IMR-90 (cell line): ENCODE measurements at regions not wholly inside any gene's neighbourhood (a gene's known extent, or its start where the extent isn't known, plus 50 kb on each side); places are given as distances from the start of the nearest gene placed in this dataset.

Experiments used
- ATAC-seq: fragments of 200-7000 bp; cut with Tn5 transposase; 2 replicates; pipeline ENCODE4 v1.9.1; 2020; ENCODE audit warnings: low read depth, mild to moderate bottlenecking, moderate library complexity
- BruUV-seq: library from RNA; stranded (reverse); fragments of 400-500 nt; replicated peaks from 2 replicates; lab custom pipeline; 2021; lab: Mats Ljungman, UMichigan
- CTCF ChIA-PET: fragments of 300-600 bp; formaldehyde crosslinking; extraction: SDS; loops from one replicate; lab custom pipeline; 2021; ENCODE audit warnings: antibody characterized with exemption; lab: Yijun Ruan, JAX
- POLR2A ChIA-PET: fragments of 300-600 bp; sonication (Branson Sonifier 250); formaldehyde crosslinking; loops from one replicate; lab custom pipeline; 2022; ENCODE audit warnings: antibody characterized with exemption; ENCODE audit not compliant: unreplicated experiment; lab: Charles Lee
- DNase-seq: peaks from one replicate; pipeline ENCODE4 v3.0.0; 2013
- H2AFZ ChIP-seq: replicated peaks from 2 replicates; pipeline ENCODE3; 2013; ENCODE audit warnings: low read length, mild to moderate bottlenecking; ENCODE audit not compliant: poor library complexity
- H2AK5ac ChIP-seq: 2 replicates; pipeline ENCODE4 v1.6.1; 2013; ENCODE audit warnings: low read depth, low read length, inconsistent platforms
- H2AK9ac ChIP-seq: replicated peaks from 2 replicates; pipeline ENCODE3; 2013; ENCODE audit warnings: mild to moderate bottlenecking, low read depth, low read length, moderate library complexity; ENCODE audit not compliant: poor library complexity
- H2BK120ac ChIP-seq: 2 replicates; pipeline ENCODE4 v1.6.1; 2013; ENCODE audit warnings: low read depth, low read length, inconsistent platforms
- H2BK15ac ChIP-seq: 3 replicates; pipeline ENCODE4 v1.6.1; 2013; ENCODE audit warnings: low read depth, low read length, inconsistent platforms
- H2BK20ac ChIP-seq: 2 replicates; pipeline ENCODE4 v1.6.1; 2013; ENCODE audit warnings: low read depth, mild to moderate bottlenecking, inconsistent platforms, low read length, moderate library complexity
- H2BK5ac ChIP-seq: 2 replicates; pipeline ENCODE4 v1.6.1; 2013; ENCODE audit warnings: mild to moderate bottlenecking, low read depth, low read length, inconsistent platforms; ENCODE audit not compliant: poor library complexity, severe bottlenecking
- H3K14ac ChIP-seq: replicated peaks from 2 replicates; pipeline ENCODE4 v1.6.1; 2013; ENCODE audit warnings: low read depth, low read length, inconsistent platforms
- H3K18ac ChIP-seq: 2 replicates; pipeline ENCODE4 v1.6.1; 2013; ENCODE audit warnings: low read depth, low read length, control low read depth
- H3K23ac ChIP-seq: 2 replicates; pipeline ENCODE4 v1.6.1; 2013; ENCODE audit warnings: low read depth, low read length, inconsistent platforms
- H3K27ac ChIP-seq: 2 replicates; pipeline ENCODE4 v1.5.1; 2013; ENCODE audit warnings: mild to moderate bottlenecking, control low read depth, low read length; ENCODE audit not compliant: insufficient read depth
- H3K27me3 ChIP-seq: 2 replicates; pipeline ENCODE4 v1.6.1; 2013; ENCODE audit warnings: low read length; ENCODE audit not compliant: control insufficient read depth, insufficient read depth
- H3K36me3 ChIP-seq: 2 replicates; pipeline ENCODE4 v1.6.1; 2013; ENCODE audit warnings: low read length, mixed read lengths; ENCODE audit not compliant: control insufficient read depth, insufficient read depth
- H3K4ac ChIP-seq: 2 replicates; pipeline ENCODE4 v1.6.1; 2013; ENCODE audit warnings: low read depth, low read length, inconsistent platforms
- H3K4me1 ChIP-seq: 2 replicates; pipeline ENCODE4 v1.6.1; 2013; ENCODE audit warnings: low read length, mixed read lengths; ENCODE audit not compliant: control insufficient read depth, insufficient read depth
- H3K4me2 ChIP-seq: 2 replicates; pipeline ENCODE4 v1.6.1; 2013; ENCODE audit warnings: low read depth, mild to moderate bottlenecking, control low read depth, low read length, moderate library complexity
- H3K4me3 ChIP-seq: 2 replicates; pipeline ENCODE4 v1.5.1; 2013; ENCODE audit warnings: low read depth, mild to moderate bottlenecking, control low read depth, low read length, moderate library complexity; ENCODE audit not compliant: insufficient read depth
- H3K56ac ChIP-seq: 2 replicates; pipeline ENCODE4 v1.6.1; 2013; ENCODE audit warnings: low read length, inconsistent platforms; ENCODE audit not compliant: insufficient read depth; ENCODE audit errors: extremely low read depth
- H3K79me1 ChIP-seq, 2 experiments: 2 replicates each; pipeline ENCODE4 v1.6.1; 2013; ENCODE audit warnings: low read length in 2 of 2, inconsistent platforms in 1 of 2, low read depth in 1 of 2
- H3K9ac ChIP-seq: 2 replicates; pipeline ENCODE4 v1.6.1; 2013; ENCODE audit warnings: low read depth, low read length, control low read depth
- H3K9me1 ChIP-seq: 2 replicates; pipeline ENCODE4 v1.6.1; 2013; ENCODE audit warnings: low read length, inconsistent platforms; ENCODE audit not compliant: insufficient read depth
- H3K9me3 ChIP-seq: 2 replicates; pipeline ENCODE4 v1.6.1; 2013; ENCODE audit warnings: low read length; ENCODE audit not compliant: control insufficient read depth, insufficient read depth
- H4K20me1 ChIP-seq: 2 replicates; pipeline ENCODE4 v1.6.1; 2013; ENCODE audit warnings: low read length, inconsistent platforms; ENCODE audit not compliant: insufficient read depth
- H4K5ac ChIP-seq: 2 replicates; pipeline ENCODE4 v1.6.1; 2013; ENCODE audit warnings: mild to moderate bottlenecking, low read depth, low read length, control low read depth
- H4K8ac ChIP-seq, 2 experiments: 2 replicates each; pipeline ENCODE4 v1.6.1; 2013; ENCODE audit warnings: low read depth in 2 of 2, low read length in 2 of 2, control low read depth in 1 of 2, inconsistent platforms in 1 of 2
- H4K91ac ChIP-seq: 2 replicates; pipeline ENCODE4 v1.6.1; 2013; ENCODE audit warnings: low read depth, low read length, inconsistent platforms; ENCODE audit not compliant: insufficient read depth
- BHLHE40 ChIP-seq: fragments of 150-350 bp; IDR thresholded peaks from 2 replicates; pipeline ENCODE4 v1.6.1; 2016; ENCODE audit warnings: mild to moderate bottlenecking, low read depth, low read length
- CEBPB ChIP-seq: IDR thresholded peaks from 2 replicates; pipeline ENCODE4 v1.6.1; 2012; ENCODE audit warnings: low read depth, low read length, improper control_type of control experiment
- CHD1 ChIP-seq: IDR thresholded peaks from 2 replicates; pipeline ENCODE4 v1.6.1; 2012; ENCODE audit warnings: low read depth, low read length, improper control_type of control experiment
- FOS ChIP-seq: fragments of 150-350 bp; IDR thresholded peaks from 2 replicates; pipeline ENCODE4 v1.6.1; 2016; ENCODE audit warnings: low read depth, low read length
- MAFK ChIP-seq: IDR thresholded peaks from 2 replicates; pipeline ENCODE4 v1.6.1; 2012; ENCODE audit warnings: low read depth, low read length, improper control_type of control experiment
- MAZ ChIP-seq: IDR thresholded peaks from 2 replicates; pipeline ENCODE4 v1.6.1; 2012; ENCODE audit warnings: low read depth, mild to moderate bottlenecking, low read length, improper control_type of control experiment, moderate library complexity, borderline replicate concordance
- MXI1 ChIP-seq: IDR thresholded peaks from 2 replicates; pipeline ENCODE4 v1.6.1; 2012; ENCODE audit warnings: low read depth, mild to moderate bottlenecking, low read length, moderate library complexity, borderline replicate concordance
- NFE2L2 ChIP-seq: fragments of 150-350 bp; IDR thresholded peaks from 2 replicates; pipeline ENCODE4 v1.6.1; 2016; ENCODE audit warnings: low read depth, mild to moderate bottlenecking, low read length
- POLR2A ChIP-seq: IDR thresholded peaks from 2 replicates; pipeline ENCODE4 v1.6.1; 2012; ENCODE audit warnings: mild to moderate bottlenecking, low read depth, low read length
- RAD21 ChIP-seq: IDR thresholded peaks from 2 replicates; pipeline ENCODE4 v1.6.1; 2012; ENCODE audit warnings: low read length, improper control_type of control experiment
- RCOR1 ChIP-seq: IDR thresholded peaks from 2 replicates; pipeline ENCODE4 v1.6.1; 2012; ENCODE audit warnings: mild to moderate bottlenecking, low read length, improper control_type of control experiment; ENCODE audit not compliant: insufficient replicate concordance
- RFX5 ChIP-seq: IDR thresholded peaks from 2 replicates; pipeline ENCODE4 v1.8.0; 2012; ENCODE audit warnings: low read depth, mild to moderate bottlenecking, low read length, moderate library complexity
- SMC3 ChIP-seq: fragments of 150-350 bp; IDR thresholded peaks from 2 replicates; pipeline ENCODE4 v1.6.1; 2016; ENCODE audit warnings: low read depth, mild to moderate bottlenecking, antibody characterized with exemption, low read length, moderate library complexity
- WGBS, 2 experiments: methylation state at CpG; one replicate each; pipeline versions ENCODE4 v1.1.5 to v1.1.7; 2013; ENCODE audit warnings: missing lambda C conversion rate in 2 of 2; ENCODE audit not compliant: insufficient read length in 1 of 2; ENCODE audit errors: extremely low coverage in 2 of 2; 5-methylcytosine and 5-hydroxymethylcytosine counted together
- dilution Hi-C: fragments of 300-500 bp; cut with HindIII; formaldehyde crosslinking; loops from one replicate; pipeline ENCODE4 v1.14.3; 2018; ENCODE audit warnings: low sequenced_read_pairs; ENCODE audit not compliant: unreplicated experiment
- in situ Hi-C: fragments of 300-500 bp; cut with MboI; formaldehyde crosslinking; loops from 3 replicates; pipeline ENCODE4 v1.14.3; 2019; ENCODE audit warnings: low sequenced_read_pairs, inconsistent platforms, mixed read lengths
- intact Hi-C: fragments of 100-400 bp; cut with micrococcal nuclease; formaldehyde crosslinking; loops from 2 replicates; pipeline ENCODE4 v1.10.0; 2022
- TF ChIP-seq, protein P1 (sequence below): fragments of 150-350 bp; IDR thresholded peaks from 2 replicates; pipeline ENCODE4 v1.6.1; 2017; ENCODE audit warnings: mild to moderate bottlenecking, antibody characterized with exemption, low read length, low read depth
- TF ChIP-seq, protein P2 (sequence below): conservative IDR thresholded peaks from 2 replicates; pipeline ENCODE4 v1.5.1; 2012; ENCODE audit warnings: mild to moderate bottlenecking, low read depth, low read length, improper control_type of control experiment
- TF ChIP-seq, protein P3 (sequence below): fragments of 150-350 bp; IDR thresholded peaks from 2 replicates; pipeline ENCODE4 v1.6.1; 2016; ENCODE audit warnings: low read depth, mild to moderate bottlenecking, low read length, moderate library complexity, borderline replicate concordance

DNA sequence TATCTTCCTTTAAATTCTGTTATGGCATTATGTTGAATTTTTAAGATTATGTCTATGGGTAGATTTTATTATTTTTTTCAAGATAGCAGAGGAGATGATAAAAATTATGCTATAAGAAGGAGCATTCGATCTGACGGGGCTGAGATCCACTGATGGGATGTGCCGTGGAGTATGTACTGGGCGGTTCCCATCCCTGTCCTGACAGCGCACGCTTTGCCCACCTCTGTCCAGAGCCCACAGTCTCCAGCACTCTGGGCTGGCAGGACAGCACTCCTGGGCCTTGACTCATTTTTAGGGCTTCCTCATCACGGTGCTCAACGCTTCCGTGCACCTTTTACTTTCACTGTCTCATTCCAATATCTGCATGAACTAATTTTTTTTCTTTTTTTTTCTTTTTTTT is 235.5 kb downstream of the TEX29 start:
- H3K56ac ChIP-seq: no peak overlapping the region
- no peak overlapping the region for H4K5ac ChIP-seq
- ChIA-PET CTCF (no interaction called here), POLR2A (no interaction called here)
- no peak overlapping the region for H2BK5ac ChIP-seq
- no peak overlapping the region for H3K27ac ChIP-seq
- 89% methylated on average over 7 of the region's 9 CpGs; no CpG with 5 or more reads in 1 of the 2 experiments for WGBS, 2 experiments
- no peak overlapping the region for H3K18ac ChIP-seq
- H3K9me3 ChIP-seq: peaks cover 45% of the 10 kb centered on the region
- intact Hi-C loops (no loop called here), dilution Hi-C loops (no loop called here), in situ Hi-C loops (no loop called here)
- H3K23ac ChIP-seq: no peak overlapping the region
- no peak overlapping the region for H3K4ac ChIP-seq
- no peak overlapping the region for H4K91ac ChIP-seq
- no peak overlapping the region for H2AFZ ChIP-seq
- no peaks in the 10 kb centered on the region for H4K20me1 ChIP-seq
- no TSS peak for BruUV-seq
- no peak overlapping the region for H2AK9ac ChIP-seq
- no peaks in the 10 kb centered on the region for H3K4me1 ChIP-seq
- no peak overlapping the region for H2BK15ac ChIP-seq
- H3K4me2 ChIP-seq: no peak overlapping the region
- H3K9ac ChIP-seq: no peak overlapping the region
- no peak overlapping the region for H3K4me3 ChIP-seq
- TF ChIP-seq, protein P1, sequence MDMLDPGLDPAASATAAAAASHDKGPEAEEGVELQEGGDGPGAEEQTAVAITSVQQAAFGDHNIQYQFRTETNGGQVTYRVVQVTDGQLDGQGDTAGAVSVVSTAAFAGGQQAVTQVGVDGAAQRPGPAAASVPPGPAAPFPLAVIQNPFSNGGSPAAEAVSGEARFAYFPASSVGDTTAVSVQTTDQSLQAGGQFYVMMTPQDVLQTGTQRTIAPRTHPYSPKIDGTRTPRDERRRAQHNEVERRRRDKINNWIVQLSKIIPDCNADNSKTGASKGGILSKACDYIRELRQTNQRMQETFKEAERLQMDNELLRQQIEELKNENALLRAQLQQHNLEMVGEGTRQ: no peak
- TF ChIP-seq CHD1 (no peak), FOS (no peak), RCOR1 (no peak), MXI1 (no peak), BHLHE40 (no peak), NFE2L2 (no peak), CEBPB (no peak), RFX5 (no peak), MAFK (no peak), RAD21 (no peak), MAZ (no peak), SMC3 (no peak), POLR2A (no peak)
- TF ChIP-seq, protein P2, sequence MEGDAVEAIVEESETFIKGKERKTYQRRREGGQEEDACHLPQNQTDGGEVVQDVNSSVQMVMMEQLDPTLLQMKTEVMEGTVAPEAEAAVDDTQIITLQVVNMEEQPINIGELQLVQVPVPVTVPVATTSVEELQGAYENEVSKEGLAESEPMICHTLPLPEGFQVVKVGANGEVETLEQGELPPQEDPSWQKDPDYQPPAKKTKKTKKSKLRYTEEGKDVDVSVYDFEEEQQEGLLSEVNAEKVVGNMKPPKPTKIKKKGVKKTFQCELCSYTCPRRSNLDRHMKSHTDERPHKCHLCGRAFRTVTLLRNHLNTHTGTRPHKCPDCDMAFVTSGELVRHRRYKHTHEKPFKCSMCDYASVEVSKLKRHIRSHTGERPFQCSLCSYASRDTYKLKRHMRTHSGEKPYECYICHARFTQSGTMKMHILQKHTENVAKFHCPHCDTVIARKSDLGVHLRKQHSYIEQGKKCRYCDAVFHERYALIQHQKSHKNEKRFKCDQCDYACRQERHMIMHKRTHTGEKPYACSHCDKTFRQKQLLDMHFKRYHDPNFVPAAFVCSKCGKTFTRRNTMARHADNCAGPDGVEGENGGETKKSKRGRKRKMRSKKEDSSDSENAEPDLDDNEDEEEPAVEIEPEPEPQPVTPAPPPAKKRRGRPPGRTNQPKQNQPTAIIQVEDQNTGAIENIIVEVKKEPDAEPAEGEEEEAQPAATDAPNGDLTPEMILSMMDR: no peak
- TF ChIP-seq, protein P3, sequence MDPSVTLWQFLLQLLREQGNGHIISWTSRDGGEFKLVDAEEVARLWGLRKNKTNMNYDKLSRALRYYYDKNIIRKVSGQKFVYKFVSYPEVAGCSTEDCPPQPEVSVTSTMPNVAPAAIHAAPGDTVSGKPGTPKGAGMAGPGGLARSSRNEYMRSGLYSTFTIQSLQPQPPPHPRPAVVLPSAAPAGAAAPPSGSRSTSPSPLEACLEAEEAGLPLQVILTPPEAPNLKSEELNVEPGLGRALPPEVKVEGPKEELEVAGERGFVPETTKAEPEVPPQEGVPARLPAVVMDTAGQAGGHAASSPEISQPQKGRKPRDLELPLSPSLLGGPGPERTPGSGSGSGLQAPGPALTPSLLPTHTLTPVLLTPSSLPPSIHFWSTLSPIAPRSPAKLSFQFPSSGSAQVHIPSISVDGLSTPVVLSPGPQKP: no peak
- no peaks in the 10 kb centered on the region for H3K79me1 ChIP-seq
- no peaks in the 10 kb centered on the region for H3K36me3 ChIP-seq
- H2BK20ac ChIP-seq: no peak overlapping the region
- no peak overlapping the region for H2AK5ac ChIP-seq
- DNase-seq: no peak
- H3K9me1 ChIP-seq: no peaks in the 10 kb centered on the region
- no peak overlapping the region for H2BK120ac ChIP-seq
- no peaks in the 10 kb centered on the region for H3K27me3 ChIP-seq
- ATAC-seq: no peak
- H3K14ac ChIP-seq: no peak overlapping the region
- no peak overlapping the region for H4K8ac ChIP-seq
